ENCODE measurements at regions not wholly inside any gene's neighbourhood (a gene's known extent, or its start where the extent isn't known, plus 50 kb on each side); places are given as distances from the start of the nearest gene placed in this dataset.
"Not testable (repeated sequence)": the region's sequence is repeated elsewhere in the genome, so short reads cannot be mapped to it uniquely, and the experiment has no call there.

GRCh38 chr4:62510228-62510627, 1310.1 kb downstream of the ADGRL3 start:
- no peak for DNase-seq

DNA sequence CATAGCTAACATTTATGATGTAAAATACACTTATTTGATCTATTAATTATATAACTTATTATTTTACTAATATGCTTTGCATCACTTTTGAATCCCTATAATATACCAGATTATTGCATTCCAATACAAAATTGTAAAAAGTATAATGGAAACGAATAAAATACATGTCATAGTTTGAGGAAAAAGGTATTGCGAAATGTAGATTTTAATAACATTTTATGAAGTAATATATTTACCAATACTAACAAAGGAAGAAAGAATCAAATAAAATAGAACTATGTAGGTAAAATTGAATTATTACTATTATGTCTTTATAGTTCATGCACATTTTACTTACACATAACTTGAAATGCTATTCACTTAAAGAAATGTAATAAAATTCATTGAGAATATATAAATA, 1300.2 kb downstream of the ADGRL3 start:
- DNase-seq = no peak

GRCh38 chr4:62495032-62495431, 1294.9 kb downstream of the ADGRL3 start:
- no peak for DNase-seq

- DNase-seq = not testable (repeated sequence)
Observed at GRCh38 chr4:62491756-62492155, 1291.6 kb downstream of the ADGRL3 start.

- no peak for DNase-seq
Observed at GRCh38 chr4:62490635-62491034, 1290.5 kb downstream of the ADGRL3 start.

GRCh38 chr4:62487016-62487415, 1286.9 kb downstream of the ADGRL3 start:
- DNase-seq = no peak

GRCh38 chr4:62484357-62484756, 1284.2 kb downstream of the ADGRL3 start:
- no peak for DNase-seq

GRCh38 chr4:62482355-62482754, 1282.2 kb downstream of the ADGRL3 start:
- no peak for DNase-seq

DNA sequence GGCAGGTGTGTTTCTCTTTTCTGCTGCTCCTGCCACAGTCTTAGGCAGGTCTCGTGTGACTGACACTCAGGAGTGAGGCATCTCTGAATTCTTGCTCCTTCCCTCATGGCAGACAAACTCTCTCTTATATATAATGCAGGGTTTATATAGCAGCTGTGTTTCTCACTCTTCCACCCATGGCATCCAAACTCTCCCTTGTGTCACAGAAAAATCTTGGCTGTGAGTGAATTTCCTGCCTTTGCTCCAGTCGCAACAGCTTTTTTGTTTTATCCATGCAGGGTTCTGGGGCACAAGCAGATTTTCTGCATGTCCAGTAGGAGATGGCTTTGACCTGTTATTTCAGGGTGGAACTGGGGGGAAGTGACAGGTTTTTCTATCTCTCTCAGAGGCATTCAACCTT, 1275.5 kb downstream of the ADGRL3 start:
- DNase-seq = no peak

DNA sequence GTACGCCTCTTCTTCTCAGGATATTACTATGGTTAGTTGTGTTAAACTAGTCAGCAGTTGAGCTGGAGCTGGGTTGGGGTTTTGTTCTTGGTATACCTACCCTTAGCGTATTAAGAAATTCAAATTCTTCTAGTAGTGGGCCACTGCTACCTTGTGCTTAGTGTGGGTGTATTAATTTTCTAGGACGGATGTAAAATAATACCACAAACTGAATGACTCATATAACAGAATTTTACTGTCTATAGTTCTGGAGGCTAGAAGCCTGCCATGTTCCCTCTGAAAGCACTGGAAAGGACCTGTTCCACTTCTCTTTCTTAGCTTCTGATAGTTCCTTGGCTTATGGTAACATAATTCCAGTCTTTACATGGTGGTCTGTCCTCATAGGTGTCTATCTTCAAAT, 1274.7 kb downstream of the ADGRL3 start:
- DNase-seq = no peak

GRCh38 chr4:62471021-62471420, 1270.9 kb downstream of the ADGRL3 start:
- no peak for DNase-seq

DNA sequence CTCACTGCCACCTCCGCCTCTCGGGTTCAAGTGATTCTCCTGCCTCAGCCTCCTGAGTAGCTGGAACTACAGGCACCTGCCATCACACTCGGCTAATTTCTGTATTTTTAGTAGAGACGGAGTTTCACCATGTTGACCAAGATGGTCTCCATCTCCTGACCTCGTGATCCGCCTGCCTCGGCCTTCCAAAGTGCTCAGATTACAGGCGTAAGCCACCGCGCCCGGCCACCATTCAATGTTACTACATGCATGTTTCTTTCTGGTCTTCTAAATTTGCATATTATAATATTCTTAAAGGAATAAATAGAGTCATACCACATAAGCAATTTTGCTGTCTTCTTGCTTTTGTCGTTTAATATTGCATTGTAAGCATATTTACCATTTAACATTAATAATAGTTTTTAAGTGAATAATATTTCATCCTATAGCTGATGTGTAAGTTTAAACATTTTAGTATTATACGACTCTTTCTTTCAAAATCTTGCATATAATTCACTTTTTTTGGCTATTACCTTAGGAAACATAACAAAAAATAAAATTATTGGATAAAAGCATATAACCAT, 1270.4 kb downstream of the ADGRL3 start:
- no peak for DNase-seq

GRCh38 chr4:62470020-62470419, 1269.9 kb downstream of the ADGRL3 start:
- no peak for DNase-seq

DNA sequence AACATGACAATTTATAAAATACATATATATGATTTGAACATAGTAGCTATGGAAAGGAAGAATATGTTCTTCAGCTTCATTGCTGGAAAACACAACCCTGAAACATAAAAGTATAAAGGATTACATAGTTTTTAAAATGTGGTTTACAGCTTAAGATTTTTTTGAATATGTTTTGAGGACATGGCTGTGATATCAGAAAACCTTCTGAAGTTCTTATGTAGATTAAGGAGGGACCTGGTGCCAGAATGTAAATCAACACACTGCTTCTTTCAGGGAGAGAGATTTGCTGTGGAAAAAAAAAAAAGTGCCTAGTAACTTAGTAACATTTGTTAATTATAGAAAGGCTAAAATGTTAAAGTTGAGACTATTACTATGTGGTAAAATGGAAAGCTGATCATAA, 1261.8 kb downstream of the ADGRL3 start:
- DNase-seq = no peak

DNA sequence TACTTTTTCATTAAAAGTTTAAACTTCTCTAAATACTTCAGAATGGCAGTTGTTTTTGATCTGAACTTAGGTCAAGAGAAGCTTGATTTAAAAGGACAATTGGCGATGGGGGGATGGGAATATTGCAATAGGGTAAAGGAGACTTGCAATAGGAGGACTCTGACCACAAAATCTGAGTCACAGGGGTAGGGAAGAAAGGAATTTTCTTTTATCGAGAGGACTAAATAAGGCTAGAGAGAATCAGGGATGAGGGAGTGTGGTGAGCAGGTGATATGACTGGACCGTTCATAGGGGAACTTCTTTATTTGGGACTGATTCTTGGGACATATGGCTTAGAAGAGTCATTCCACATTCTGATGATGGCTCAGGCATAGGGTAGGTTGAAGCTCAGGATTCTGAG, 1260.2 kb downstream of the ADGRL3 start:
- DNase-seq = no peak

DNA sequence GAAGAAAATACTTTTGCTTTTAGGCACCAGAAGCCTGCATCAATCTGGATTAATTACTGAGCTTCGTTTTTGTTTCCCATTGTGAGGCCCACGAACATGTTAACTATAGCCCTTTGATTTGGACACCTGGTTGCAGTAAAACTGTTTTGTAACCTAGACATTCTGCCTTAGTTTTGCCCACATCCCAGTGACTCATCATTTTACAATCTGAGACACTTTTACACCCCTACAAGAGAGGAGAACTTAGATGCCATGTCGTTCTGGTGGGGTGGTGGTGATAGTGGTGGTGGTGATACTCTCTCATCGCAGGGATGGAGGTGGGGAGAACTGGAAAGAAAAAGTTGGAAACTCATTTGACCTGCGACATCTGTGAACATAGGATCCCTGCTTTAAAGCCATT, 1257.2 kb downstream of the ADGRL3 start:
- DNase-seq = no peak

GRCh38 chr4:62455871-62456270, 1255.7 kb downstream of the ADGRL3 start:
- no peak for DNase-seq

DNA sequence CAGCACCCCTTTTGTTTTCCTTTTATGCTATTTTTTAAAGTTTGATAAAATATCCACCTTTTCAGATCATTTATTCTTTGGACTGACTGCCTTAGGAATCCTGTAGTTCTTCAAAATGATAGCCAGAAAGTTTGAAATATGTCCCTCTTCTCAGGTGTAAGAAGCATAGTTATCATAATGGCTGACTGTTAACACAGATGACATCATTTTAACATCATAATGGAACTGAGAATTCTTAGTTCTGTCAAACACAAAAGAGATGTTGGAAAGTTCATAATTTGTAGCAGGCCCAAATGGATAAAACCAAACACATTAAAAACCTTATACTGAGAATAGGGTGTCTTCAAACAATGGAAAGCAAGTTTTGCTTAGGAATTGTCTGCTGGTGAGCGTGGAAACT, 1254.4 kb downstream of the ADGRL3 start:
- no peak for DNase-seq

GRCh38 chr4:62450740-62451139, 1250.6 kb downstream of the ADGRL3 start:
- no peak for DNase-seq

- no peak for DNase-seq
Observed at GRCh38 chr4:62449538-62449937, 1249.4 kb downstream of the ADGRL3 start.

DNA sequence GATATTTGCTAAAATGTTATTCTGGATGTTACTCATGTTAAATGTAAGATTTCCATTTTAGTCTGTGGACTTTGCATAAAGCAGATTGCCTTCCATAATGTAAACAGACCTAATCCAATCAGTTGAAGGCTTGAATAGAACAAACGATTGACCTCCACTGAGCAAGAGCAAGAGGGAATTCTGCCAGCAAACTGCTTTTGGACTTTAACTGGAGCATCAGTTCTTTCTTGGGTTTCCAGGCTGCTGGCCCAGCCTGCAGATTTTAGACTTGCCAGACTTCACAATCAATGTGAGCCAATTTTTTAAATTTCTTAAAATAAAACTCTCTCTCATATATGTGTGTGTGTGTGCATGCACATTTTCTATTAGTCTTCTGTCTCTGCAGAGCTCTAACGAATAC, 1248.8 kb downstream of the ADGRL3 start:
- DNase-seq = no peak

DNA sequence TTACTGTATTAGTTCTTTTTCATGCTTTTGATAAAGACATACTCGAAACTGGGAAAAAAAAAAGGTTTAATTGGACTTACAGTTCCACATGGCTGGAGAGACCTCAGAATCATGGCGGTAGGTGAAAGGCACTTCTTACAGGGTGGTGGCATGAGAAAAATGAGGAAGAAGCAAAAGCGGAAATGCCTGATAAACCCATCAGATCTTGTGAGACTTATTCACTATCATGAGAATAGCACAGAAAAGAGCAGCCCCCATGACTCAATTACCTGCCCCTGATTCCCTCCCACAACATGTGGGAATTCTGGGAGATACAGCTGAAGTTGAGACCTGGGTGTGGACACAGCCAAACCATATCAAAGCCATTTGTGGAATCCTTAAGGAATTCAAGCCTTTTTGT, 1238.9 kb downstream of the ADGRL3 start:
- no peak for DNase-seq

- DNase-seq = no peak
Observed at GRCh38 chr4:62434921-62435320, 1234.8 kb downstream of the ADGRL3 start.

DNA sequence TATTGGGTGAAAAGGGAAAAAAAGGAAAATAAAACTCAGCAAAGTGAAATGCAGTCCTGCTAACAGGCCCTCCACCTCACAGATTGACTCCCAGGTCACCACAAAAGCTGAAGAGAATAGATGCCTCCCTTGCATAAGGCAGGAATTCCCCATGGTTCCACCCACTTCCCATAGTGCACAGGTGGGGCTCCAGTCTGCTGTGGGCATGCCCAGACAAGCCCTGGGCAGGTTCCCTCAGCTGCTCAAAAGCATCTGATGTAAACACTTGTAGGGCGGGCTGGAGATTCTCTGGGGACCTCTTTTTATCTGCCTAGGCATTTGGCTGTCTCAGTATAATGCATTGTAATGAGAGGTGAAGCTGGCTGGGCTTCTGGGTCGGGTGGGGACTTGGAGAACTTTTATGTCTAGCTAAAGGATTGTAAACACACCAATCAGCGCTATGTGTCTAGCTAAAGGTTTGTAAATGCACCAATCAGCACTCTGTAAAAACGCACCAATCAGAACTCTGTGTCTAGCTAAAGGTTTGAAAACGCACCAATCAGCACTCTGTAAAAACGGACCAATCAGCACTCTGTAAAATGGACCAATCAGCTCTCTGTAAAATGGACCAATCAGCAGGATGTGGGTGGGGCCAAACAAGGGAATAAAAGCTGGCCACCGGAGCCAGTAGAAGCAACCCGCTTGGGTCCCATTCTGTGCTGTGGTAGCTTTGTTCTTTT, 1231.5 kb downstream of the ADGRL3 start:
- not testable (repeated sequence) for DNase-seq

DNA sequence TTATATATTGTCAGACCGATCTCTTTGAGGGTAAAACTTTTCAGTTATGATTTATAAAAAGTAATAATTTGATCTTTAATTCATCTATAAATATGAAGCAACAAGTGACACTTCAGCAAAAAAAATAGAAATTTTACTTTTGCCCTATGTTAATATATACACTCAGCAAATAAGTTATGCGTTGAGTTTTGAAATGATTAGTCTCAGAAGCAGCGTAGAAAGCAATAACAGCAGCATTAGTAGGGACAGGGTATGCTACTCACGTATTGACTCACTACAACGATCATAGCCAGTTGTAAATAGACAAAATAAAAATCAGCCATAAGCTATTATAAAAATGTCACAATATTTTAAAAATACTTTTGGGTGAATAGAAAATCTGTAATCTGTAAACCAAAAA, 1229.2 kb downstream of the ADGRL3 start:
- DNase-seq = no peak

Data from stimulated activated CD8-positive, alpha-beta memory T cell treated with anti-CD3 and anti-CD28 coated beads, Interleukin-4, amount 100 ng/mL, for 48 hours (primary cell).